RWPE1 (cell line): ENCODE measurements at regions not wholly inside any gene's neighbourhood (a gene's known extent, or its start where the extent isn't known, plus 50 kb on each side); places are given as distances from the start of the nearest gene placed in this dataset.
A peak's percentile ranks its signal among the peaks of the same experiment; 100 is the strongest.

Experiments
- CTCF ChIA-PET: fragments of 350-600 bp; sonication (Branson Sonifier 250); formaldehyde crosslinking; extraction: SDS; loops from one replicate; lab custom pipeline; 2021; lab: Yijun Ruan, JAX
- POLR2A ChIA-PET: fragments of 400-600 bp; formaldehyde crosslinking; extraction: SDS; loops from one replicate; lab custom pipeline; 2020; ENCODE audit warnings: antibody characterized with exemption; ENCODE audit not compliant: low non-redundant PET; lab: Yijun Ruan, JAX
- DNase-seq: peaks from one replicate; pipeline ENCODE4 v3.0.0; 2012; ENCODE audit warnings: low spot score
- H3K27ac ChIP-seq: fragments of 450-650 bp; 2 replicates; pipeline ENCODE4 v1.5.1; 2017
- CTCF ChIP-seq: fragments of 450-650 bp; conservative IDR thresholded peaks from 2 replicates; pipeline ENCODE4 v1.5.1; 2017; ENCODE audit warnings: low read depth, mild to moderate bottlenecking

- no peak for TF ChIP-seq CTCF
- no peak overlapping the region for H3K27ac ChIP-seq
- ChIA-PET POLR2A (no interaction called here), CTCF (interaction anchor here (0.6 to 0.7 kb wide), 2 partner anchors 143 to 517 kb away, joined by 3 read pairs; no protein-coding TSS in a partner anchor)
- DNase-seq: no peak
Observed at GRCh38 chr21:41565550-41565949, 57.6 kb upstream of the TMPRSS2 start.

DNA sequence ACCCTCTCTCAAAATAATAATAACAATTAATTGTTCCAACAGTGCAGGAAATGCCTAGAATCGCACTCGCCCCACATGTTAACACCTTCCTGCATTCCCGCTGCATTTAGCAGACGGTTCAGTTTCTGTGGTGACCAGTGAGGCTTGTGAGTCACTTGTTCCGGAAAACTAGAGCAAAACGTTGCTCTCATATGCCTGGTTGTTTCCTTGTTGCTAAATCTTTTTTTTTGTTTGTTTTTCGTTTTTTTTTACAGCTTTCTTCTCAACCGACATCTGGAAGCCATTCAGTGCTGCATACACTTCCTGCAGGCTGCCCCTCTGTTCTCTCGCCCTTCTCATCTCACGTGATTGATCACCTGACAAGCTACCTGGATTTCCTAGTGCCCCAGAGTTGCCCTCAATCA, 56.9 kb upstream of the TMPRSS2 start:
- DNase-seq: peak; percentile 29
- POLR2A ChIA-PET: no interaction called here
- no peak overlapping the region for H3K27ac ChIP-seq
- no peak for TF ChIP-seq CTCF
- CTCF ChIA-PET: no interaction called here

DNA sequence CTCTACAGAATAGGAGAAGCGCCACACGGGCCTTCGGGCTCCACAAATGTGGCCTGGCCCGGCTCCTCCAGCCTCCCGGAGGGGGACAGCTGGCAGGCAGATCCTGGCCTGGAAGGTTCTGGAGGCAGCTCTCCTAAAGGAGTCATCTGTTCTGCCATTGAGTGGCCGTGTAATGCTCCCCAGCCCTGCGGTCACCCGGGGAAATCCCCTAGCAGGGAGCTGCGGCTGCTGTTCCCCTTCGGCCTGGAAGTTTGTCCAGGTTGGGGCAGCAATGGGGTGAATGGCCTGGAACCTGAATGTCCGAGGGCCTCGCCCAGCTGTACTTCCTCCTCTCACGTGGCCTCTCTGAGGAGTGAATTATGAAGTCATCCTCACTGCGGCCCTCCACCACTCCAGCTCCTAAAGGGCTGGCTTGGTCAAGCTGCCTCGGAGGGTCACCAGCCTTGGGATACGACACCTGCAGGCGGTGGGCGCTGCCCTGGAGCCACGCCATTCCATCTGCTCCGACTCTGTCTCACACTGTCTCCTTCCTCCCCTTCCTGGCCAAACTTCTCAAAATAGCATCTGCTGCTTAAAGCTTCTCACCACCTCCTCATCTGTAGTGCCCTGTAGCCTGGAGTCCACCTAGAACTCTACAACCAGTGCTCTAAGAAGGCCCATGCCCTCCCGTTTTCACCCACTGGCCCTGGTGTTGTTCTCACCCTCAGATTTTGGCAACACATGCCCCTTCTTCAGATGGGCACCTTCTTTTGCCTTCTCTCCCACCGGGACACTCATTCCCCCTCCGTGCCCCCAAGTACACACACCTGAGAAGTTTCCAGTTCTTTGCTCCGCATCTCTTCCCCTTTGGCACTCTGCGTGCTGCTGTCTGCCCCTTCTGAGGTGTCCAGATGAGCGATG, 54.4 kb upstream of the TMPRSS2 start:
- ChIA-PET POLR2A (no interaction called here), CTCF (no interaction called here)
- no peak for DNase-seq
- TF ChIP-seq CTCF: no peak
- H3K27ac ChIP-seq: no peak overlapping the region

DNA sequence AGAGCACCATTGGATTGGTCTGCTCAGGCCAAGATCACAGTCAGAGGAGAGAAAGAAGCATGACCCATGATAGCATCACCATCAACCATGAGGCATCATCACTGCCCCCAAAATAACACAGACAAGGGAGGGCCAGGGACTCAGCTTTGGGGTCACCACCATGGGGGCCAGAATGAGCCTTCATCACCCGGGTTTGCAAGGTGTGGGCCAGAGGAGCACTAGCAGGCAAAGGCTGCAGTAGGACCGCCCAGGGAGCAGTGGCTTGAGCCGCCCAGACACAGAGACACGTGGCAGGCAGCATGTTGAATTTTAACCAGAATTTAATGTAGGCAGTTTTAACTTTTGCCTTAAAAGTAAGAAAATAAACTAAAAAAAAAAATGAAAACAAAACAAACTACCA, 53.7 kb upstream of the TMPRSS2 start:
- ChIA-PET CTCF (no interaction called here), POLR2A (no interaction called here)
- no peak for DNase-seq
- no peak overlapping the region for H3K27ac ChIP-seq
- TF ChIP-seq CTCF: no peak

DNA sequence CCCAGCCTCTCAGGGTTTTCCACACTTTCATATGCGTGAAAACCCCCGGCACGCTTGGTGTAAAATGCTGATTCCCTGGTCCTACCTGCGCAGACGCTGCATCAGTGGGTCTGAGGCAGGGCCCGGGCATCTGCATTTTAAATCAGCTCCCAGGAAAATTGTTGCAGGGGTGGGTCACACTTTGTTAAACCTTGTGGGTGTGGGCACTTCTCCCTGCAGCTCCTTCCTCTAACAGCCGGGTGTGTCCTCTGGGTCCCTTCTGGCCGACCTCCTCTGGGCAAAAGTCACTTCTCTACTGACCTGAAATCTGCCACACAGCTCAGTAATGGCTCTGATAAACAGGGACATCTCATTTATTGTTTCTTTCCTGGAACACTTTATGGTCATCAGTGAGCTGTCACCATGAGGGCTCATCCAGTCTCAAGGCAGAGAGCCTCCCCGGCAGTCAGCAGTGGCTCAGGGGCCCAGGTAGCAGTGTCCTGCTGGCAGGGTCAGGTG, 52.8 kb upstream of the TMPRSS2 start:
- POLR2A ChIA-PET: no interaction called here
- no peak for DNase-seq
- CTCF ChIA-PET: no interaction called here
- TF ChIP-seq CTCF: no peak
- H3K27ac ChIP-seq: peak overlapping the region; percentile 35; the same call in 1 of the 2 replicates

DNA sequence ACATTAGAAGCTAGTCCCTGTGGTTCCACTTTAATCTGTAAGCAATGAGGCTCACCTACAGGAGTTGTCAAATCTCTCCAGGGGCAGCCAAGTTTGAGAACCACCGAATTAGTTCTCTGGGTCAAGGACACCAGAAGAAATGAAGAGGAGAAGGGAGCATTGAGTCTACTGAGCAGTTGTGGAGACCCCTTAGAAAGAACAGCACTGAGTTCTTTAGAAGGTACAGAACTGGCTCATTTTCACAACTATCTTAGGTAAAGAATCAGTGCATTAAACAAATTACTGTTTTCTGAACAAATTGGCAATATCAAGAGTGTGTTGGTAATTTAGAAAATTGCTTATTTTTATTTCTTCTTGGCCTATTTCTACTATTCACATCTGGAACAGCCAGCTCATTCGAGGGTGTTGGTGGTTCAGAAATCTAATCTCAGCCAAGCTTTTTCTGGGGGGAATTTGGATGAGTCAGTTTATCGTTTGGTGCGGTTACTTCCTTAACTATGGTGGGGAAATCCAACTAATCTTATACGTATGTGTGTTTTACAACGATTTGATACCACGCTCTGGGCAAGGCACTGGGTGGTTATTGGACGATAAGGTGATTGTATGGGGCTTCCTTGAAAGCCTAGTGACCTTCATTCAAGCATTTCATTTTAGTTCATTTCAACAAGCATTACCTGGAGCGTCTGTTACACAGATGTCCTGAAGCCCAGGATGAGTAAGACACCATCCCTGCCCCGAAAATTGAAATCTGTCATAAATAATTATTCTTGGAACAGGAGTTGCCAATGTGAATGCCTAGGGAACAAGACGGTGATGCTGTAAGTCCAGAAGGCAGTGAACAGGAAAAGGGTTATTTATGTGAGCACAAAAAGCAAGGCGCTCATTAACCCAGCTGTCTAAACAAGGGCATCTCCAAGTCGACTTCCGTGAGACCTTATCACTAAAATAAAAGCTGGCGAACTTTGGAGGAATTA, 52.0 kb upstream of the TMPRSS2 start:
- peak overlapping the region; percentile 35; the same call in 1 of the 2 replicates for H3K27ac ChIP-seq
- POLR2A ChIA-PET: no interaction called here
- TF ChIP-seq CTCF: no peak
- DNase-seq: no peak
- CTCF ChIA-PET: no interaction called here
